OCI-LY3 (cell line): ENCODE measurements at regions not wholly inside any gene's neighbourhood (a gene's known extent, or its start where the extent isn't known, plus 50 kb on each side); places are given as distances from the start of the nearest gene placed in this dataset.

ENCODE experiments used
- H2AFZ ChIP-seq: fragments of 200-600, 300-600 bp; shearing (Covaris generic); 2 replicates; pipeline ENCODE4 v1.6.0; 2014; ENCODE audit warnings: antibody characterized with exemption, low read depth, low read length
- H3K27ac ChIP-seq: fragments of 200-600, 300-600 bp; sonication (generic); 2 replicates; pipeline ENCODE4 v1.5.1; 2014; ENCODE audit warnings: mild to moderate bottlenecking, low read length, moderate library complexity, mixed read lengths
- H3K27me3 ChIP-seq: fragments of 200-600, 300-600 bp; sonication (generic); 2 replicates; pipeline ENCODE4 v1.6.1; 2014; ENCODE audit warnings: low read depth, low read length, mixed read lengths
- H3K36me3 ChIP-seq: fragments of 200-600, 300-600 bp; sonication (generic); replicated peaks from 2 replicates; pipeline ENCODE3; 2014; ENCODE audit warnings: low read depth, low read length, mixed read lengths
- H3K4me1 ChIP-seq: fragments of 300-600, 200-600 bp; sonication (generic); 2 replicates; pipeline ENCODE4 v1.6.1; 2014; ENCODE audit warnings: low read length, mixed read lengths
- H3K4me2 ChIP-seq: fragments of 200-600, 300-600 bp; sonication (generic); 2 replicates; pipeline ENCODE4 v1.6.1; 2014; ENCODE audit warnings: low read length, mixed read lengths
- H3K4me3 ChIP-seq: fragments of 300-600, 200-600 bp; sonication (generic); 2 replicates; pipeline ENCODE4 v1.5.1; 2014; ENCODE audit warnings: antibody characterized with exemption, mild to moderate bottlenecking, low read length, moderate library complexity
- H3K79me2 ChIP-seq: fragments of 300-600, 200-600 bp; shearing (Covaris generic); 2 replicates; pipeline ENCODE4 v1.6.1; 2014; ENCODE audit warnings: mild to moderate bottlenecking, low read length, mixed read lengths
- H3K9ac ChIP-seq: fragments of 300-600, 200-600 bp; shearing (Covaris generic); 2 replicates; pipeline ENCODE4 v1.6.0; 2014; ENCODE audit warnings: mild to moderate bottlenecking, low read length, moderate library complexity
- H3K9me3 ChIP-seq: fragments of 200-600, 300-600 bp; shearing (Covaris generic); 2 replicates; pipeline ENCODE4 v1.6.1; 2014; ENCODE audit warnings: low read length, mixed read lengths; ENCODE audit not compliant: insufficient read depth
- H4K20me1 ChIP-seq: fragments of 200-600, 300-600 bp; sonication (generic); 2 replicates; pipeline ENCODE4 v1.6.1; 2016; ENCODE audit warnings: low read length, mixed read lengths; ENCODE audit not compliant: insufficient read depth
- EZH2phosphoT487 ChIP-seq: fragments of 200-600 bp; shearing (Covaris generic); IDR thresholded peaks from 2 replicates; pipeline ENCODE4 v1.6.1; 2018; ENCODE audit warnings: antibody characterized with exemption, mixed run types, low read depth
- TF ChIP-seq, protein P1 (sequence below): fragments of 200-600, 300-600 bp; sonication (generic); IDR thresholded peaks from 2 replicates; pipeline ENCODE4 v1.5.1; 2014; ENCODE audit warnings: antibody characterized with exemption, low read length, low read depth

DNA sequence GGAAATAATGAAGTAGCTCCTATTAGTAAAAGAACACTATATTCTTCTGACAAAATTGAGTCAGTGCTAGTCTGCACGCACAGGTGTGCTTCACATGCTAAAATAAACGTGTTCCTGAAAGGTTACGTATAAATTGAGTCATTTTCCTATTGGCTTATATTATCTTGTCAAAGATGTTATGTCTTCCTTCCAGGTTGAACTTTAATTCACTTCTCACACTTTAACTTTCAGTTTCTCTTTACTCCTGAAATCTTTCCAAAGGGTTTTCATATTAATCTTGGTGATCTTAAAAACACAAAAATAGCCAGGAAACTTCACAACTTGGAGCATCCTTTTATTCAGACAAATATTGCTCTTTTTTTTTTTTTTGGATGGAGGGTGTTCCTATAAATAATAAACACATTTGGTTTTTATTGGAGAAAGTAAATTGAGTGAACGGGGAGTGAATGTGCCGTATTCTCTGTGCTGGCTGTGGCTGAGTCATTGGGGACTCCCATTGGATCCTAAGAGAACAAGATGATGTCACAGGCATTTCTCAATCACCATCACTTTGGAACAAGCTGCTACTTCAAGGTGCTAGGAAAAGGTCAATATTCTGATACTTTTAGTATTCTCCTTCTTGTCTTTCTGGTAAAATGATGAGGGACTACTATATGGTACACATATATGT, 150.2 kb upstream of the SPATS2L start:
- no peaks in the 10 kb centered on the region for H3K9me3 ChIP-seq
- TF ChIP-seq, protein P1, sequence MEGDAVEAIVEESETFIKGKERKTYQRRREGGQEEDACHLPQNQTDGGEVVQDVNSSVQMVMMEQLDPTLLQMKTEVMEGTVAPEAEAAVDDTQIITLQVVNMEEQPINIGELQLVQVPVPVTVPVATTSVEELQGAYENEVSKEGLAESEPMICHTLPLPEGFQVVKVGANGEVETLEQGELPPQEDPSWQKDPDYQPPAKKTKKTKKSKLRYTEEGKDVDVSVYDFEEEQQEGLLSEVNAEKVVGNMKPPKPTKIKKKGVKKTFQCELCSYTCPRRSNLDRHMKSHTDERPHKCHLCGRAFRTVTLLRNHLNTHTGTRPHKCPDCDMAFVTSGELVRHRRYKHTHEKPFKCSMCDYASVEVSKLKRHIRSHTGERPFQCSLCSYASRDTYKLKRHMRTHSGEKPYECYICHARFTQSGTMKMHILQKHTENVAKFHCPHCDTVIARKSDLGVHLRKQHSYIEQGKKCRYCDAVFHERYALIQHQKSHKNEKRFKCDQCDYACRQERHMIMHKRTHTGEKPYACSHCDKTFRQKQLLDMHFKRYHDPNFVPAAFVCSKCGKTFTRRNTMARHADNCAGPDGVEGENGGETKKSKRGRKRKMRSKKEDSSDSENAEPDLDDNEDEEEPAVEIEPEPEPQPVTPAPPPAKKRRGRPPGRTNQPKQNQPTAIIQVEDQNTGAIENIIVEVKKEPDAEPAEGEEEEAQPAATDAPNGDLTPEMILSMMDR: no peak
- TF ChIP-seq EZH2phosphoT487: no peak
- H3K9ac ChIP-seq: no peak overlapping the region
- H3K36me3 ChIP-seq: no peaks in the 10 kb centered on the region
- H3K4me1 ChIP-seq: no peaks in the 10 kb centered on the region
- no peaks in the 10 kb centered on the region for H3K79me2 ChIP-seq
- H3K4me2 ChIP-seq: no peak overlapping the region
- no peaks in the 10 kb centered on the region for H4K20me1 ChIP-seq
- H3K27me3 ChIP-seq: no peaks in the 10 kb centered on the region
- H3K4me3 ChIP-seq: no peak overlapping the region
- H3K27ac ChIP-seq: no peak overlapping the region
- H2AFZ ChIP-seq: no peak overlapping the region

DNA sequence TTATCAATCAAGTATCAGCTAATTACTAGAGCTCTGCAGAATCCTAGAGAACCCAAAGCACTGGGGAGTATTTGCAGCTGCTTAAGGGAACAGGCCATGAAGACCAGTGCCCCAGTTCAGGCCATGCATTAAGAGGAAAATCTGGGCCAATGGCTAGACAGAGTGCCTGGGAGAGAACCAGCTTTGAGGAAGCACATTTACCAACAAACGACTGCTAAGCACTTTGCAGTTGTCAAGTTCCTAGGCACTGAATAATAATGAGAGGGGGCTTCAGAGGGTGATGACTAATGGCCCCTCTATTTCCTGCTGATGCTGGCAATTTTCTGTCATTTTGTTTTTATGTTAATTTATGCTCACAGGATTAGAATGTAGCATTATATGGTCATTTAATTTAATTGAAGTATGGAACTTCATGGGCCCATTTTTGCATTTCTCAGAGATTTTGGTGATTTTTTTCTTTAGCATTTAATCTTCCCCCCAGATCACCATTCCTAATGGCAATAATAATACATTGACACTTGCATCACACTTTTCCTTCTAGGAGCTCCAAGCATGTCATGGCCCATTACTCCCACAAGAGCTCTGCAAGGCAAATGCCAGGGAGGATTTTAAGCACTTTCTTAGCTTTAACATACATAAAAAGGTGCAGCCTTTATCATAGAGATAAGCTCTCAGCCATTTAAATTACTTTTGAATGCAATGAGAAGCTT, 147.7 kb upstream of the SPATS2L start:
- H3K4me3 ChIP-seq: no peak overlapping the region
- TF ChIP-seq EZH2phosphoT487: no peak
- TF ChIP-seq, protein P1: no peak
- H3K36me3 ChIP-seq: no peaks in the 10 kb centered on the region
- no peaks in the 10 kb centered on the region for H4K20me1 ChIP-seq
- no peak overlapping the region for H3K27ac ChIP-seq
- H3K27me3 ChIP-seq: no peaks in the 10 kb centered on the region
- H3K9me3 ChIP-seq: no peaks in the 10 kb centered on the region
- no peak overlapping the region for H2AFZ ChIP-seq
- no peaks in the 10 kb centered on the region for H3K4me1 ChIP-seq
- H3K79me2 ChIP-seq: no peaks in the 10 kb centered on the region
- H3K9ac ChIP-seq: no peak overlapping the region
- H3K4me2 ChIP-seq: no peak overlapping the region

DNA sequence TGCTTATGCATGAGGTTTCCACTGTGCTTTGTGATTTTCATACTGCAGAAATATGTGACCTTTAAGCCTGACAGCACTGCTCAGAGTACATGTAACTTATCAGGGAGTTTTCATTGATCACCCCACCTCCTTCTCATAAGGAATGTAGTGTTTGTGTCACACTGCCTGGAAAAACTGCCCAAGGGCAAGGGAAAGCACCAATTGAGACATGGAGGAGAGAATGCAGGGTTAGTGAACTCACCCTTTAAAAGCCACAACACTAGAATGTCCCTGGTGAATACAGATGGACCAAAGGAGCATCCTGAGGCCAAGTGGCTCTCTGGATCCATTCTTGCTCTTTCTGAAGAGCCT, 147.2 kb upstream of the SPATS2L start:
- H3K9ac ChIP-seq: no peak overlapping the region
- no peaks in the 10 kb centered on the region for H3K36me3 ChIP-seq
- H3K4me1 ChIP-seq: no peaks in the 10 kb centered on the region
- no peak for TF ChIP-seq EZH2phosphoT487
- TF ChIP-seq, protein P1: no peak
- H4K20me1 ChIP-seq: no peaks in the 10 kb centered on the region
- no peak overlapping the region for H3K27ac ChIP-seq
- no peaks in the 10 kb centered on the region for H3K9me3 ChIP-seq
- H3K4me3 ChIP-seq: no peak overlapping the region
- H3K27me3 ChIP-seq: no peaks in the 10 kb centered on the region
- H3K79me2 ChIP-seq: no peaks in the 10 kb centered on the region
- H2AFZ ChIP-seq: no peak overlapping the region
- no peak overlapping the region for H3K4me2 ChIP-seq

DNA sequence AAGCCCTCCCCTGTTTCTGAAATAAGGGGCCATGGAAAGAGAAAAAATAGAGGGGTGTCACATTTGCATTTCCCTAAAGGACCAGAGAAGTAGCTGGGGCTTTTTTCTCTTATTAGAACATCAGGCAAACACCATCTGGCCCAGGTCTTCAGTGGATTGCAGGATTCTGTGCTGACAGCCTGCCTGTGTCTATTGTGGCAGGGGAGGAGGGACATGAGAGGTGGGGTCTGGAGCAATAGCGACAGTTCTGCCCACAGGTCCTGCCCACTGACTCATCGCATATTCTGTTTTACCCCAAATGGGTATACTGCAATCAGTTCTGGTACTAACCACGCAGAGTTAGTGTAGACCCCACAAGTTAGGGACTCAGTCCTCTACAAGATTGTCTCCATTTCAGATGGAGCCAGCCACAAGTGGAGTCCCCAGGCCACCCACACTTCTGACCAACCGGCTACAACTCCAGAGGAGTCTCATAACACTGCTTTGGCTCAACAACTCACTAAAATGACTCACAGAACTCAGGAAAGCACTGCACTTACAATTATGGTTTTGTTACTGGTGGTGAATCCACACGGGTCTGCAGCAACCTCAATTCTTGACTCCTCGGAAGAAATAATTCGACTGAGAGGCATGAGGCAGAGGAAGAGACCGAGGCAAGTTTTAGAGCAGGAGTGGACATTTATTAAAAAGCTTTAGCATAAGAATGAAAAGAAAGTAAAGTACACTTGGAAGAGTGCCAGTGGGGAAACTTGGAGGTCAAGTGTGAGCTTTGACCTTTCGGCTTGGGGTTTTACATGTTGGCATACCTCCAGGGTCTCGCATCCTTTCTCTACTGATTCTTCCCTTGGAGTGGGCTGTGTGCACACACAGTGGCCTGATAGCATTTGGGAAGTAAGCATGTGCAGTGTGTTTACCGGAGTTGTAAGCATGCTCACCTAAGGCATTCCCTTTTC, 146.4 kb upstream of the SPATS2L start:
- Histone ChIP-seq H4K20me1 (no peaks in the 10 kb centered on the region), H3K9me3 (no peaks in the 10 kb centered on the region), H3K79me2 (no peaks in the 10 kb centered on the region), H3K4me1 (no peaks in the 10 kb centered on the region), H3K27ac (no peak overlapping the region), H3K4me3 (no peak overlapping the region), H3K9ac (no peak overlapping the region), H3K36me3 (no peaks in the 10 kb centered on the region), H2AFZ (no peak overlapping the region), H3K4me2 (no peak overlapping the region), H3K27me3 (no peaks in the 10 kb centered on the region)
- TF ChIP-seq, protein P1: no peak
- no peak for TF ChIP-seq EZH2phosphoT487
